ENCODE measurements at regions not wholly inside any gene's neighbourhood (a gene's known extent, or its start where the extent isn't known, plus 50 kb on each side); places are given as distances from the start of the nearest gene placed in this dataset.
A peak's percentile ranks its signal among the peaks of the same experiment; 100 is the strongest.
"Not testable (repeated sequence)": the region's sequence is repeated elsewhere in the genome, so short reads cannot be mapped to it uniquely, and the experiment has no call there.

DNA sequence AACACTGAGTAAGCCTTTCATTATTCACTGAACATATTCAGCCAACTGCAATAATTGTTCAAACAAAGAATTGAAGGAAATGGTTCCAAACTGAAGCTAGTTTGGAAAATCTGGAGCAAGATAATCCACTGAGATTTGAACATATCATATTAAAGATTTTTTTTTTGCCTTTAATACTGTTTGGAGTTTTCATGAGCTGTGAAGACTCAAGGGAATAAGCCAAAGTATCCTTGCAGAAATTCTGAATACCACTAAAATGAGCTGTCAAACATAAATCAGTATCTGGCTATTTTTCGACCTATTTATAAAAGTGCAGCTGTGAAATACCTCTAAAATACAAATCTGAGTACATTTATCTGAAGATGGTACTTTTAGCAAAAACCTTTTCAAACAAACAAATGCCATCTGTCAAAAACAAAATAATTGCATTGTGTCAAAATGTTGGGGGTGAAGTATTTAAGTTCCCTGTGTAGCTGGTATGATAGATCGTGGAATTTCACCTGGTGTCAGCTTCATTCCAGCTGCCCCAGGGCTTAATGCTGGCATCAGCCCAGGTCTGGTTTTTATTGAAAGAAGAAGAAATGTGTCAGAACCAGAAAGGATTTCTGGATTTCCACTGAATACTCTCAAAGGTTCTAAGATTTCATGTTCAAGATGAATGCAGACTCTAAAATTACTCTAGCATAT is 149.0 kb upstream of the GRAMD2B start:
- in situ Hi-C loops (cut with HindIII; ENCODE audit: low pct_unique_long_range_greater_than_20kb, low sequenced_read_pairs), result no loop called here
- DNase-seq (ENCODE audit: low read depth, low spot score), result no peak

DNA sequence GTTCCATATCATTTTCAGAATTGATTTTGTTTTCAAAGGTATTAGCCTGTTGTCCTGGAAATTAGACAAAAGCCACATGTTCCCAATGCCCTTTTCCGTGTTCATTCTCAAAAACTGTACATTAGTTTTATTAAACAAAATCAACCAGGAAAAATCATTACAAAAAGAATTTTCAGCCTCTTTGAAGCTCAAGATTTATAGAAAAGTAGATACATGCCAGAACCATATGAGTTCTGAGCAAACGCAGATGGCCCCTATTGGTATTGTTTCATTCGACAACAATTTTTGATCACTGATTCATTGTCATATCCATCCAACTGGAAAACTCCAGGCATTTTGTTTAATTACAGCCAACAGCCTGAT is 148.5 kb upstream of the GRAMD2B start:
- in situ Hi-C loops (cut with HindIII; ENCODE audit: low pct_unique_long_range_greater_than_20kb, low sequenced_read_pairs), result no loop called here
- DNase-seq (ENCODE audit: low read depth, low spot score), result no peak

DNA sequence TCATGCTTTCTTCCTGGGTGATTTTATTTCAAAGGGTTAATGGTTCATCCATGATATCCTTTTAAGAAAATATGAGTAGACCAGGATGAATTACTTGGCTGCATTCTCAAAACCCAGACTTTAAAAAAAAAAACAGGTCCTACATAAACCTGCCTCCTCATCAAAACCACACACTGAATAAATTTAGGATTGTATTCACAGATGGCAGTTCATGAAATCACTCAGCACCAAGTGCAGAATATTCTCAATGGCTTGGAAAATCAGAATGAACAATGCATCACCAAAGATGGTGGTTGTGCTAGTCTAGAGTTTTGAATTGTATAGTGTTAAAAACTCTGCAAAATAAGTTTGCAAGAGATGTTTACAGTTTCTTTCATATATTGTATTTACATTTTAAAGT is 145.4 kb upstream of the GRAMD2B start:
- no peak for DNase-seq (ENCODE audit: low read depth, low spot score)
- in situ Hi-C loops (cut with HindIII; ENCODE audit: low pct_unique_long_range_greater_than_20kb, low sequenced_read_pairs), result no loop called here

DNA sequence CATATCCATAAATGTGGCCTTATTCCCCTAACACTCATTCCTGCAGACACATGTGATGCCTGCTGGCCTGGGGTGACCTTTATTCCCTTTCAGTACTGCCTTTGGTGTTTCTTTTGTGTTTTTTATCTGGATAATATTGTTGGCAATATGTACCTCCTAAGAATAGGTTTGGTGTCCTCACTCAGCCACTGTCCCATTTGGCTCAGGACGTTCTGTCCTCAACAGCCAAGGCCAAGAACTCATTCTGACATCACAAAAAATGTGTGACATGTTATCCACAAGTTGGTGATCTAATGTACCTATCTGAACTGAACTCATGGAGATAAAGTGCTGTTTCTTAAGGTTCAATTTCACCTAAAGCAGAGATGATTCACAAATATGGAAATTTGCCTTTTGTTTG is 142.9 kb upstream of the GRAMD2B start:
- no peak for DNase-seq (ENCODE audit: low read depth, low spot score)
- in situ Hi-C loops (cut with HindIII; ENCODE audit: low pct_unique_long_range_greater_than_20kb, low sequenced_read_pairs), result no loop called here

DNA sequence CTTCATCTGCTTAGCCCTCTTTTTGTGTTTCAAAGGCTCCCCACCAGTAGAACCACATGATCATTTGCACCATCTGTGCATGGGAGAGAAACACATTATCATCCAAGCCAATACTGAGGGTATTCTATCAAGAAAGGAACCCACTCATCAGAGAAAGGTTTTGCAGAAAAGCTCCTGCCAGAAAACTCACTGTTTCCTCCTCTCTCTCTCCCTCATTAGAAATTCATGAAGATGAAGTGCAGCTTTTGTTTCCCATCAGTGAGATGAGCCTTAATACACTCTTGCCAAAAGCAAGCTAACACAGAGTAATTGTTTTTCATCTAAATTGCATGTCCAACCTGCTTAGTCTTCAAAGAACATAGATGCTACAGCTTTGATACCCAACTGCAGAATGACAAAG is 142.4 kb upstream of the GRAMD2B start:
- in situ Hi-C loops (cut with HindIII; ENCODE audit: low pct_unique_long_range_greater_than_20kb, low sequenced_read_pairs), result no loop called here
- no peak for DNase-seq (ENCODE audit: low read depth, low spot score)

DNA sequence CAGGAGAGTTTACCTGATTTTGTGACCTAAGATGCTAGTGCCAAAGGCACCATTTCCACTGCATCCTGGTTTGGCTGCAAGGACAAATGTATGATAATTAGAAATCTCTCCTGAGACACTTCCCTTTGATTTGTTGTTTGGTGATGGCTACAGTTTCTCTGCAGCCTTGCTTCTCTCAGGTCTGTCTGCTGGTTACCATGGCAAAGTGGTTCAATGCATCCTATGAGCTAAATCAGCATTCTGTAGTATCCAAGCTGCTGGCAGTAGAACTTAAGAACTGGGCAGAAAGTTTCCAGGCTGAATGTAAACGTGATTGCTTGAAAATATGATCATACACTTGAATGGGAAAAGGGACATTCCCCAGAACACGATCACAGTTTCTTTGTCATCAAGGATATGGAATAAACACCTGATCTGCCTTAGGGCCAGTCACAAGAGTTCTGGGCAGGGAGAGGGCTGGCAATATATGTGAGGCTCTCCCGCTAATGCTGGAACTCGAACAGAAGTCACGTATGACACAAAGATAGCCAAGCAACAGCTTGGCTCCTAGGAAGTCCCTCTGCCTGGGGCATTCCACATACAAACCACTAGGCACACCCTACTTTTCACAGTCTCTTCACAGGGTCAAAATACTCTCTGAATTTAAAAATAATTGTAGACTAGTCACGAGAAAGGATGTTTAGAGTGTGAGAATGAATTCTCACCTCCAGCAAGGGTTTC is 138.1 kb upstream of the GRAMD2B start:
- DNase-seq (ENCODE audit: low read depth, low spot score), result no peak
- in situ Hi-C loops (cut with HindIII; ENCODE audit: low pct_unique_long_range_greater_than_20kb, low sequenced_read_pairs), result no loop called here

DNA sequence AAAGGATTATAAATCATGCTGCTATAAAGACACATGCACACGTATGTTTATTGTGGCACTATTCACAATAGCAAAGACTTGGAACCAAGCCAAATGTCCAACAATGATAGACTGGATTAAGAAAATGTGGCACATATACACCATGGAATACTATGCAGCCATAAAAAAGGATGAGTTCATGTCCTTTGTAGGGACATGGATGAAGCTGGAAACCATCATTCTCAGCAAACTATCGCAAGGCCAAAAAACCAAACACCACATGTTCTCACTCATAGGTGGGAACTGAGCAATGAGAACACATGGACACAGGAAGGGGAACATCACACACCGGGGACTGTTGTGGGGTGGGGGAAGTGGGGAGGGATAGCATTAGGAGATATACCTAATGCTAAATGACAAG is 127.1 kb upstream of the GRAMD2B start:
- in situ Hi-C loops (cut with HindIII; ENCODE audit: low pct_unique_long_range_greater_than_20kb, low sequenced_read_pairs); DNase-seq (ENCODE audit: low read depth, low spot score): not testable (repeated sequence)

DNA sequence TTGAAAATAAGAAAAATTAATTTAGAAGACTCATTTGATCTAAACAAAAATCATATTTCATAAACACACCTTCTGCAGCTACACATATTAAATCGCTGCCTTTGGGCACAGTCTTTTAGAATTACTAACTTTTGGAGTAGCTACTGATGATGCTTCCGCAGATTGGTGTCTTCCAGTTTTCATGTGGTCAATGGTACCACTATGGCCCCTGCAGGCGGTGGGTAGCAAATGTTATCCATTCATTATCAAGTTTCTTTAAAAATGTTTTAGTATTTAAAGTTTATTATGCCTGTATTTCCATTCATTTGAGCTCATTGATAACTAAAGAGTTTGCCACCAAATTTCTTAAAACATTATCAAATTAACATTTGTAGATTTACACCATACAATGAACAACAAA is 122.9 kb upstream of the GRAMD2B start:
- in situ Hi-C loops (cut with HindIII; ENCODE audit: low pct_unique_long_range_greater_than_20kb, low sequenced_read_pairs), result no loop called here
- DNase-seq (ENCODE audit: low read depth, low spot score), result peak; percentile 19

DNA sequence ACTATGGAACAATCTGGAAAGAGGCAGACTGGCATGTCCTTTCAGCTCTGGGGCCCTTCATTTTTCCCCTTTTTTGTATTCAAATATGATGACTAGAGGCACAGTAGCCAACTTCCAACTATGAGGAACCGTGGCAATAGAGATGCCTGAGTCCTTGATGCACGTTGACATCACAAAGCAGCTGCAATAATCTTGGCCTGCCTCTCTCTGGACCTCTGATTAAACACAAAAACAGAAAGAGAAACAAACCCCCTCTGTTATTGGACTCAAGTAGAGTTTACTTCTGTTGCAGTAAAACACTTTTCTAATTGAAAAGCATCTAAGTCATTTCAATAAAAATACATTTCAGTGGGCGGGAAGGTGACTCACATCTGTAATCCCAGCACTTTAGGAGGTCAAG is 122.2 kb upstream of the GRAMD2B start:
- in situ Hi-C loops (cut with HindIII; ENCODE audit: low pct_unique_long_range_greater_than_20kb, low sequenced_read_pairs), result no loop called here
- no peak for DNase-seq (ENCODE audit: low read depth, low spot score)

DNA sequence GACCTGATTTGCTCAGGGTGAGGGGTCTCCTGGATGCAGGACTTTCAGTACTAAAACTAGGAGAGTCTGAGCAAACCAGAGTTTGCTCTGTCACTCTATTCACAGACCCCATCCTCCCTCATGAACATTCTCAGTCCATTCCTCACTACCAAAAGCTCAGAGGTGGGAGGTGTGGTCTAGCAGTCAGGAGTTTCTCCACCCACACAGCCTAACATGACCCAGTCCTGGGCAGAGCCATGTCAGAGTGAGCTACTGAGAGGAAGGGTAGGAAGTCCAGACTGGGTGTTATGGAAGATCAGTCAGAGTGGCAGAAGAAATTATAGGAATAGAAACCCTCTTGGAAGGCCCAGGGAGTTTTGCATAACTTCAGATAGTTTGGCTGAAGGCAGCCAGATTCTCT is 113.3 kb upstream of the GRAMD2B start:
- in situ Hi-C loops (cut with HindIII; ENCODE audit: low pct_unique_long_range_greater_than_20kb, low sequenced_read_pairs), result no loop called here
- DNase-seq (ENCODE audit: low read depth, low spot score), result no peak

DNA sequence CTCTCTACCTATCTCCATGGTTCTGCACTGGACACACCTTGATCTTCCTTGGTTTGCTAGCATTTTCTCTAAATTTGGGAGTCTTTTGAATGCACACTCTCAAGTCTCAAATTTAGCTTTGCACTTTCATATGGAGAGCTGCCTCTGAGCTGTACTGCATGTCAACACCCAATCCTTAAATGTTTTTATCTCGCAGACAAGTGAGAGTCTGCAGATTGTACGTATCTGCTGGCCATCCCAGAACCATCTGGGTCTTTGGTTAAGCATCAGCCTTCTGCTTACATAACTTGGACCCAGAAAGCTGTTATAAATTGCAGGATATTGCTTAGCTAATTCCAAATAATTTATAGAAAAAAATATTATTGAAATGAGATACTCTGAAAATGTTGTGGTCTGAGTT is 111.4 kb upstream of the GRAMD2B start:
- in situ Hi-C loops (cut with HindIII; ENCODE audit: low pct_unique_long_range_greater_than_20kb, low sequenced_read_pairs), result no loop called here
- no peak for DNase-seq (ENCODE audit: low read depth, low spot score)

DNA sequence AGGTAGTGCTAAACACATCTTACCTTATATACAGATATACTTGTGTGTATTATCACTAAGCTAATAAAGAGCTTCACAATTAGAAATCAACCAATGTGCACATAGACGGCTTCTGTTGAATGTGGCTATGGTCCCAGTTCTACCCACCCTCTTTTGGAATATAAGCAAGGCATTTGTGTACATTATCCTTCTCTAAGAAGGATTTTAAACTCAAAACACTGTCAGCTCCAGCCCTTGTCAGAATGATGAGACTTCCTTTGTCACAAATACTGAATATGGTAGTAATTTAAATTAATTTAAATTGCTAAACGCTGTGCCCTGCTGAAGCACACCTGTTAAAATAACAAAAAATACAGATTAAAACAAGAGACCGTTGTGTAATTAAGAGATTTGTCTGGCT is 107.9 kb upstream of the GRAMD2B start:
- in situ Hi-C loops (cut with HindIII; ENCODE audit: low pct_unique_long_range_greater_than_20kb, low sequenced_read_pairs), result no loop called here
- no peak for DNase-seq (ENCODE audit: low read depth, low spot score)

DNA sequence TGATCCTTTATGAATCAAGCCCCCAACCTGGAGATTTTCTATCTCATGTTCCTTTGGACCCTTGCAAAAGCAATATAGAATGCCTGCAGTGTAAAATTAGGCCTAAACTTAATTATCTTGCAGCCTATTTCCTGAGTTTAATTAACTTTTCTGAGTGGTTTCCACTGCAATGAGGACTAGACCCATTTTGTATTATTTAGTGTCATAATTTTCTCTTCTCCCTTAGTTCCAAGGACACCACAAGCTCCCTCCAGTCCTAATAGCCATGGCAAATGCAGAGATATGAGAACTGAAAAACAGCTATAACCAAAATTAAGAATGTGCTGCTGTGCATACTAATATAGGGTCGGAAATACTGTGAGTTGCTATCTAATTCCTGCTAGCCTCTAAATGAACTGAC is 90.9 kb upstream of the GRAMD2B start:
- in situ Hi-C loops (cut with HindIII; ENCODE audit: low pct_unique_long_range_greater_than_20kb, low sequenced_read_pairs), result no loop called here
- no peak for DNase-seq (ENCODE audit: low read depth, low spot score)

DNA sequence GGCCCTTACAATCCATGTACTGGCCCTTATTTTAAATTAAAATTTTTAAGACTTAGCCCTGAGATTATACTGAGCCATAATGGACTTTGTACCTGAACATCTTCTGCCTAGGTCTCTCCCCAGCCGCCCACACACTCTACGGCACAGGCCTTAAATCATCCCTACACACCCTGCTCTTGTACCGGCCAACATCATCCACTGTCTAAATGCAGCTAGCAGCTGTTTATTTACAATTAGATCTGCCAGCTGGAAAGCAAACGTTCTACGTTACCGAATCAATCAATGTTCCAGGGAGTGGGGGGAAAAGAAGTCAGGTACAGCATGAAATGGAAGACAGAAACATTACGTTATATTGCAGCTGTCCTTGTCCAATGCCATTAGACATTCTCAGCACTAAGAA is 88.4 kb upstream of the GRAMD2B start:
- in situ Hi-C loops (cut with HindIII; ENCODE audit: low pct_unique_long_range_greater_than_20kb, low sequenced_read_pairs), result no loop called here
- DNase-seq (ENCODE audit: low read depth, low spot score), result no peak

DNA sequence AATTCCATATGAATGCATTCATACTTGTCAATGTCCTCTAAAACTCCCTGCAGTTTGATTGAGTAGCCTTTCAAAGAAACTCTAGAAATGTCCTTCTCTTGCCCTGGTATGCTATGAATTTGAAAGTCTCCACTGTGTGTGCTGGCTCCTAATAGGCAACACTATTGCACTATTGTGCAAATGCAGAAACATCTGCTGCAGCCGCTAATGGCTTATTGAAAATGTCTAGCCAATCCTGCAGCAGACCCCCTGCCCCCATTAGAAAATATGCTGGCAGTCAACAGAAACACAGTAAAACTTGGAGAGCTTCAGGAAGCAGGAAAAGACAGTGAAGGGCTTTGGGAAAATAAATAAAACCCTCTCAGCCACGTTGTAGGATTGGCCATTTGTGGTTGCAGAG is 87.3 kb upstream of the GRAMD2B start:
- in situ Hi-C loops (cut with HindIII; ENCODE audit: low pct_unique_long_range_greater_than_20kb, low sequenced_read_pairs), result no loop called here
- DNase-seq (ENCODE audit: low read depth, low spot score), result peak; percentile 19

DNA sequence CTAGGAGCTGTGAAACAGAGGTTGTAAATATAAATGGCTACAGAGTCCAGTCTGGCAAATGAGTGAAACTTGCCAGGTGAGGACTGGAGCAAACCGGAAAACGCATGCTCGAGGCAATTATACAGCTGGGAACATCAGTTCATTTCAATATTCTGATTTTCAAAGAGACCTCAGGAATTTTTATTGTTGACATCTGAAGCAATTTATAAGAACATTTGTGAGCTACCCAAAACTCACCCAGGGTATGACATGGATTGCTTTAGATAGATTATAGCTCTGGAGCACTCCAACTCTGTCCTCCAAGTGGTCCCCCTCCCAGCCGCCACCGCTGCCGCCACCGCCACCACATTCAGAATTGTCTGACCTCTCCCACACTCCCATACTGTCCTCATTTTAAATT is 84.6 kb upstream of the GRAMD2B start:
- in situ Hi-C loops (cut with HindIII; ENCODE audit: low pct_unique_long_range_greater_than_20kb, low sequenced_read_pairs), result no loop called here

DNA sequence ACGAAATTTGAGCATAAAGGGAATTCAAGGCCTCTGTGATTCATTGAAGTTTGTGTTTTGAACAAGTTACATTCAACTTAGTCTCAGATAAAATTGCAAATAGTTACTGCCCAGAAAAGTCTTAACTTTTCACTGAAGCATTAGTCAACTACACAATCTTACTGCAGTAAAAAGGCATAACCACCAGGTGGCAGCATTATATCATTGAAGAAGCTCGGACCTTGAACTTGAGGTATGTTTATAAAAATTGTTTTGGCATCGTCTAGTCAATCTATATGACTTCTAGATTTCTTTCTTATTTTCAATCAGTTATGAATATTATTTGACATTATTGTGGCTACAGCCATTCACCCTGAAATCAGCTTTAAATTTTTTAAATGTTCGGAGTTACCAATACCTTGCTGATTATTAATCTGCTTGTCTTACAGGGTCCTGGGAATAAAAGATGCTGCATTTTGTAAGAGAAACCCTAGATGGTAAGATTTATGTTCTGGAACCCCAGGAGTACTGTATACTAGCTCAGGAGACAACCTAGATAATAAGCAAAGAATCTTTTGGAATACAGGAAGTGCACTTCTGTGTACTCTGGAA is 83.9 kb upstream of the GRAMD2B start:
- DNase-seq (ENCODE audit: low read depth, low spot score), result peak; percentile 72
- in situ Hi-C loops (cut with HindIII; ENCODE audit: low pct_unique_long_range_greater_than_20kb, low sequenced_read_pairs), result no loop called here

More for the DNA sequence above, 84.6 kb upstream of the GRAMD2B start:
- no peak for DNase-seq (ENCODE audit: low read depth, low spot score)

DNA sequence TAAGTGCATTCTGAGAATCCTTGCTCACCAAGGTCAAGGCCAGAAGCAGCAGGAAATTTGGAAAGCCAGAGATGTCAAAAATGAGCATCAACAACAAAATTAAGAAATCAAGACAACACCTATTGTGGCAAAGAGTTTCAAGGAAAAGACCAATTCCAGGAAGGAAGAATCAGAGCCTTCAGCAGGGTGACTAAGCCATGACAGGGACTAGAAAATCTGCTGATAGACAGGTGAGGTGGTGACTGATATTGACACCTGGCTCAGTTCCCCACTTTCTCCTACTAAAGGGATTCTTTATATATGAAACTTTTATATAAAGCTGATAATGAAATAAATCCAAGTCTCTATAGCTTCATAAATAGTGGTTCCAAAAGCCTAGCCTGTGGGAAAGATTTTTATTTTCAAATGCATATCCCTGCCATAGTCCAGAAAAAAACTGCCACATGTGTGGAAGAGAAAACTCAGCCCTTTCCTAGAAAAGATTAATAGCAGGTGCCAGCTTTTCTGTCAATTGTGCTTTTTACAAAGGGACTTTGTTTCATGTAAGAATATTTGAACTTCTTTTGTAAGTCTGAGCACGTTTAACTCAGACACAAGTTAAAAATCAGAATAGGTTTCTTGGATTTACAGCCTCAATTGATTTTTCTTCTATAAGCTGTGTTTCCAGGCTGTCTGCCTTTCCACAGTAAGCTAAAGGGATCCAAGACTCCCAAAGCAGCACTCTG is 81.1 kb upstream of the GRAMD2B start:
- in situ Hi-C loops (cut with HindIII; ENCODE audit: low pct_unique_long_range_greater_than_20kb, low sequenced_read_pairs), result no loop called here

More for the DNA sequence above, 81.1 kb upstream of the GRAMD2B start:
- DNase-seq (ENCODE audit: low read depth, low spot score), result no peak
